ENCODE measurements at regions not wholly inside any gene's neighbourhood (a gene's known extent, or its start where the extent isn't known, plus 50 kb on each side); places are given as distances from the start of the nearest gene placed in this dataset.
A peak's percentile ranks its signal among the peaks of the same experiment; 100 is the strongest.

DNA sequence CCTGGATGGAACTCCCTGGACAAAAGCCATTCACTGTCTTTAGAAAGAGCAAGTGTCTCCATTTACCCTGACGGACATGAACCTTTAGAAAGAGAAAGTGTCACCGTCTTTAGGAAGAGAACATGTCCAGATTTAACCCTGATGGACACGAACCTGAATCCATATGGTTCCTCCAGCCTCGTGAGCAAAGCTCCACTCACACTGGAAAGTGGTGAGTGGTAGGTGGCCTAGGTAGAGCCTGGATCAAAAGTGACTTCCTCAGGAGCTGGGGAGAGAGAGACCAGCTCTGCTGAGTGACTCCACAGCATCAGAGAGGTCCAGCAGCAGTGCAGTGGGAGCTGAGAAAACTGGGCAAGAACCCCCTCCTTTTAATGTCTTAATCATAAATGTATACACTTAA, 59.8 kb upstream of the IRS2 start:
- no peaks in the 10 kb centered on the region for H3K27me3 ChIP-seq
- no peak for DNase-seq
- H3K4me3 ChIP-seq: no peak overlapping the region
- TF ChIP-seq POLR2AphosphoS5 (IDR thresholded peaks at IDR 0.05) (no peak), EP300 (IDR thresholded peaks at IDR 0.05) (no peak), POLR2A (IDR thresholded peaks at IDR 0.05) (no peak)
- TF ChIP-seq, protein P1, sequence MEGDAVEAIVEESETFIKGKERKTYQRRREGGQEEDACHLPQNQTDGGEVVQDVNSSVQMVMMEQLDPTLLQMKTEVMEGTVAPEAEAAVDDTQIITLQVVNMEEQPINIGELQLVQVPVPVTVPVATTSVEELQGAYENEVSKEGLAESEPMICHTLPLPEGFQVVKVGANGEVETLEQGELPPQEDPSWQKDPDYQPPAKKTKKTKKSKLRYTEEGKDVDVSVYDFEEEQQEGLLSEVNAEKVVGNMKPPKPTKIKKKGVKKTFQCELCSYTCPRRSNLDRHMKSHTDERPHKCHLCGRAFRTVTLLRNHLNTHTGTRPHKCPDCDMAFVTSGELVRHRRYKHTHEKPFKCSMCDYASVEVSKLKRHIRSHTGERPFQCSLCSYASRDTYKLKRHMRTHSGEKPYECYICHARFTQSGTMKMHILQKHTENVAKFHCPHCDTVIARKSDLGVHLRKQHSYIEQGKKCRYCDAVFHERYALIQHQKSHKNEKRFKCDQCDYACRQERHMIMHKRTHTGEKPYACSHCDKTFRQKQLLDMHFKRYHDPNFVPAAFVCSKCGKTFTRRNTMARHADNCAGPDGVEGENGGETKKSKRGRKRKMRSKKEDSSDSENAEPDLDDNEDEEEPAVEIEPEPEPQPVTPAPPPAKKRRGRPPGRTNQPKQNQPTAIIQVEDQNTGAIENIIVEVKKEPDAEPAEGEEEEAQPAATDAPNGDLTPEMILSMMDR (IDR thresholded peaks at IDR 0.05): no peak
- no peaks in the 10 kb centered on the region for H3K9me3 ChIP-seq
- H3K27ac ChIP-seq: no peak overlapping the region
- H3K36me3 ChIP-seq: no peaks in the 10 kb centered on the region
- H3K4me1 ChIP-seq: no peaks in the 10 kb centered on the region
- ATAC-seq (ENCODE audit: low FRiP score in 2 of 2): no peak
- WGBS, 2 donors: 80 to 83% methylated on average over 4 of the region's 4 CpGs

DNA sequence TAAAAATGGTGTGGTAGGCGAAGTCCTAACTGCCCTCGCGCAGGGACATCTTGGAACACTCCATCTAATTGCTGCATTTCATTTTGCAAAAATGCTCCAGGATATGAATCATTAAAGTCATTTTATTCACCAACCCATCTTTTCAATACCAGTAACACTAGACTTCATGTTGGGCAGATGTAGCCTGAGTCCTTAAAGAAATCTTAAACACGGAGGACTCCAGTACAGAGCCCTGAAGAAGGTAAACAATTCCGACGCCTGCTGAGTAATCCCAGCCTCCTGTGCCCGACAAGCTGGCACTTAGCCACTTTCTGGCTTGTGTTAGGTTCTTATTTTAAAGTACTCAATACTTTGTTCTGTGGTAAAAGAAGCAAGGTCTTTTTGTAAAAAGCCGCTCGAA, 58.0 kb upstream of the IRS2 start:
- WGBS, 2 donors: 57% methylated on average over 9 of the region's 9 CpGs
- H3K27me3 ChIP-seq: no peaks in the 10 kb centered on the region
- no peaks in the 10 kb centered on the region for H3K9me3 ChIP-seq
- peak in 1 of 2 donors; percentile 64 for ATAC-seq (ENCODE audit: low FRiP score in 2 of 2)
- peak in 1 of 2 donors; percentile 60 for DNase-seq
- TF ChIP-seq, protein P1 (IDR thresholded peaks at IDR 0.05): no peak
- TF ChIP-seq POLR2A (IDR thresholded peaks at IDR 0.05): no peak
- no peak for TF ChIP-seq EP300 (IDR thresholded peaks at IDR 0.05)
- no peak for TF ChIP-seq POLR2AphosphoS5 (IDR thresholded peaks at IDR 0.05)
- no peak overlapping the region for H3K27ac ChIP-seq
- H3K36me3 ChIP-seq: no peaks in the 10 kb centered on the region
- H3K4me1 ChIP-seq: no peaks in the 10 kb centered on the region
- no peak overlapping the region for H3K4me3 ChIP-seq

DNA sequence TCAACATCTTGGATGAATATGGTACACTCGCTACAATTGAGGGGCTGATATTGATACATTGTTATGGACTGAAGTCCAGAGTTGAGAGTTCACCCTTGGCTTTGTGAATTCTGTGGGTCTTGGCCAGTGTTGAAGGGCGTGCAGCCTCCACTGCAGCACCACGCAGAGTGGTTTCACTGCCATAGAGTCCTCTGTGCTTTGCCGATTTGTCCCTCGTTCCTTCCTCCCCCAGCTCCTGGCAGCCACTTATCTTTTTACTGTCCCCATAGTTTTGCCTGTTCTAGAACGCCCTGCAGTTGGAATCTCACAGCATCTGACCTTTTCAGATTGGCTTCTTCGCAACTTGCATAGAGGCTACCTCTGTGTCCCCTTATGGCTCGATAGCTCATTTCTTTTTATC, 57.3 kb upstream of the IRS2 start:
- Histone ChIP-seq H3K36me3 (no peaks in the 10 kb centered on the region), H3K4me1 (no peaks in the 10 kb centered on the region), H3K4me3 (no peak overlapping the region), H3K27ac (no peak overlapping the region), H3K9me3 (no peaks in the 10 kb centered on the region), H3K27me3 (no peaks in the 10 kb centered on the region)
- DNase-seq (no peak), ATAC-seq (ENCODE audit: low FRiP score in 2 of 2) (no peak)
- WGBS, 2 donors: 87 to 93% methylated on average over 8 of the region's 8 CpGs
- TF ChIP-seq POLR2A (IDR thresholded peaks at IDR 0.05): no peak
- TF ChIP-seq, protein P1 (IDR thresholded peaks at IDR 0.05): no peak
- no peak for TF ChIP-seq POLR2AphosphoS5 (IDR thresholded peaks at IDR 0.05)
- no peak for TF ChIP-seq EP300 (IDR thresholded peaks at IDR 0.05)

DNA sequence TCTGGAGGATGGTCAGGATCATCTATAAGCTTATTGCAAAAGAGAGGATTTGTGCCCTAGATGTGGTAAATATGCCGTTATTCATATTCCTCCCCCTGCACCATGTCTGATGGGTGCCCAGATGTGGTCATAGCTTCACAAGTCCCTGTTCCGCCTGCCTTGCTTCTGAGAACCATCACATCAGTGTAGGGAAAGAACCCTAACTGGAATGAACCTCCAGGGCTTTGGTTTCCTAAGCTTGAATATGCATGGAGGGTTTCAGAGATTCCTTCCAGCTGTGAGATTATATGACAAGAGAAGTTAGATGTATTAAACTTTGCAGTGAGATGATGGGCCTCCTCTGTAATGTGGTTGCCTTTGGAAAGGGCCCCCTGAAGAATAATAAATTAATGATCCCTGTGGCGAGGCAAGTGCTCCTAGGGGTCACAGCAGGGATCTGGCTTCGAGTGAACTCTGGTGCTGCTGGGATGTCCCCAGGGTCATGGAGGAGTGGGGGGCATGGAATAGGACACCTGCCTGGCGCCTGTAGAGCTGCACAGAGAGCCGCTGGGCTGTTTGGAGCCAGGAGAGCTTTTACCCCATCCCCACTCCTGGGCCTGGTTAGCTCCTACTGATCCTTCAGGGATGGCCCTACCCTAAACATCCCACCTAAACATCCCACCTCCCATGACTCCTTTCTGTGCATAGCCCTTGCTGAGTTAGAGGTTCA, 56.0 kb upstream of the IRS2 start:
- TF ChIP-seq POLR2A (IDR thresholded peaks at IDR 0.05): no peak
- no peak for TF ChIP-seq POLR2AphosphoS5 (IDR thresholded peaks at IDR 0.05)
- TF ChIP-seq, protein P1 (IDR thresholded peaks at IDR 0.05): no peak
- TF ChIP-seq EP300 (IDR thresholded peaks at IDR 0.05): no peak
- WGBS, 2 donors: 87% methylated on average over 4 to 6 of the region's 6 CpGs

DNA sequence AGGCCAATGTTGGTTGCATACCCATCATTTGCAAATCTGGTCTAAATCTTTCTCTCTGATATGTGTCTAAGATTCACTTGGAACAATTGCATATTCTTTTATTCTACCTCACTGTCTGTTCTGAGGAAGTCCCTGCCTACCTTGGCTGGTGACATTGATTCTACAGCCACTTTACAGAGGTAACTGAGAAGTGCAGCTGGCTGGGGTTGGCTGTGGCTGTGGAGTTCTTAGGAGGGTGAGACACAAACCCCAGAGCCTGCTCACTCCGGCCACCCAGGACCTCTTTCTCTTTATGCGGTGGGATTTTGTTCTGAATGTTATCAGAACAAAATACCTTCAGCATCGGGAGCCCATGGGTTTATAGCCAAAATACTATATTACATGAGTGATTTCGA, 54.5 kb upstream of the IRS2 start:
- Histone ChIP-seq H3K4me1 (no peaks in the 10 kb centered on the region), H3K9me3 (no peaks in the 10 kb centered on the region), H3K27me3 (no peaks in the 10 kb centered on the region), H3K27ac (no peak overlapping the region), H3K4me3 (no peak overlapping the region), H3K36me3 (no peaks in the 10 kb centered on the region)
- no peak for DNase-seq
- 90 to 92% methylated on average over 4 of the region's 4 CpGs for WGBS, 2 donors
- TF ChIP-seq POLR2A (IDR thresholded peaks at IDR 0.05): no peak
- TF ChIP-seq, protein P1 (IDR thresholded peaks at IDR 0.05): no peak
- TF ChIP-seq EP300 (IDR thresholded peaks at IDR 0.05): no peak
- no peak for TF ChIP-seq POLR2AphosphoS5 (IDR thresholded peaks at IDR 0.05)
- no peak for ATAC-seq (ENCODE audit: low FRiP score in 2 of 2)

More for the DNA sequence above, 56.0 kb upstream of the IRS2 start:
- no peak for DNase-seq
- H3K4me1 ChIP-seq: no peaks in the 10 kb centered on the region
- H3K4me3 ChIP-seq: no peak overlapping the region
- no peaks in the 10 kb centered on the region for H3K27me3 ChIP-seq
- ATAC-seq (ENCODE audit: low FRiP score in 2 of 2): no peak
- H3K36me3 ChIP-seq: no peaks in the 10 kb centered on the region
- H3K27ac ChIP-seq: no peak overlapping the region
- no peaks in the 10 kb centered on the region for H3K9me3 ChIP-seq
